T-helper 17 cell (primary cell): ENCODE measurements at regions not wholly inside any gene's neighbourhood (a gene's known extent, or its start where the extent isn't known, plus 50 kb on each side); places are given as distances from the start of the nearest gene placed in this dataset.

Experiments used
- ATAC-seq: fragments of 150-1000 bp; cut with Tn5 transposase; 2 replicates; pipeline ENCODE4 v1.10.0; 2021; ENCODE audit warnings: mild to moderate bottlenecking, moderate library complexity
- DNase-seq, 3 donors: peaks; one replicate each; pipeline versions ENCODE4 v3.0.0 to v3.0.0-alpha.2; 2020 to 2021
- H3K9me3 ChIP-seq: one replicate; pipeline ENCODE4 v1.7.0; 2013; ENCODE audit warnings: low read length, mild to moderate bottlenecking; ENCODE audit not compliant: control insufficient read depth, poor library complexity, severe bottlenecking
- H3K27ac Mint-ChIP-seq: one replicate; pipeline ENCODE4 v1.8.0; 2022; ENCODE audit warnings: mild to moderate bottlenecking, moderate library complexity, mixed read lengths
- H3K27me3 Mint-ChIP-seq: one replicate; pipeline ENCODE4 v1.8.0; 2022; ENCODE audit warnings: mixed read lengths
- H3K36me3 Mint-ChIP-seq: one replicate; pipeline ENCODE4 v1.8.0; 2022; ENCODE audit warnings: low read depth, mixed read lengths
- H3K4me1 Mint-ChIP-seq: one replicate; pipeline ENCODE4 v1.8.0; 2022; ENCODE audit warnings: mild to moderate bottlenecking, mixed read lengths
- H3K4me3 Mint-ChIP-seq: one replicate; pipeline ENCODE4 v1.8.0; 2022; ENCODE audit warnings: mild to moderate bottlenecking, moderate library complexity, mixed read lengths

DNA sequence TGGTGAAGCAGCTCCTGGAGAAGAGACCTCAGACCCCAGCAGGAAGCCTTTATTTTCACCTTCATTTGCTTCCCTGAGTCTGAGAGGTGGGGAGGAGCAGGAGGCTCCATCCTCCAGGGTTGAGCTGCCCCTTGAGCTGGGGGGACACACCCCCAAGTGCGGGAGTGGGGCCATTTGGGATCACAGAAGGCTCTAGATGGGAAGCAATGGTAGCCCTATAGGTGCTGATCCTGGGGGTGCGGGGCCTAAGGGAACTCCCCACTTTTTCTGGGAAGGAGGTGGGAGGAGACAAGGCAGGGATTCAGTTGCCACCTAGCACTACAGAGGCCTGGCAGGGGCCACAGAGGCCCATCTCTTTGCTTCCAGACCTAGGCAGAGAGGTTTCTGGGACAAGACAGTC, 247.9 kb upstream of the CSF3R start:
- Mint-ChIP-seq H3K36me3 (peaks cover 3% of the 10 kb centered on the region), H3K4me3 (no peak overlapping the region), H3K27ac (no peak overlapping the region), H3K4me1 (no peaks in the 10 kb centered on the region), H3K27me3 (peaks cover 76% of the 10 kb centered on the region)
- ATAC-seq (no peak), DNase-seq (no peak)
- no peaks in the 10 kb centered on the region for H3K9me3 ChIP-seq

DNA sequence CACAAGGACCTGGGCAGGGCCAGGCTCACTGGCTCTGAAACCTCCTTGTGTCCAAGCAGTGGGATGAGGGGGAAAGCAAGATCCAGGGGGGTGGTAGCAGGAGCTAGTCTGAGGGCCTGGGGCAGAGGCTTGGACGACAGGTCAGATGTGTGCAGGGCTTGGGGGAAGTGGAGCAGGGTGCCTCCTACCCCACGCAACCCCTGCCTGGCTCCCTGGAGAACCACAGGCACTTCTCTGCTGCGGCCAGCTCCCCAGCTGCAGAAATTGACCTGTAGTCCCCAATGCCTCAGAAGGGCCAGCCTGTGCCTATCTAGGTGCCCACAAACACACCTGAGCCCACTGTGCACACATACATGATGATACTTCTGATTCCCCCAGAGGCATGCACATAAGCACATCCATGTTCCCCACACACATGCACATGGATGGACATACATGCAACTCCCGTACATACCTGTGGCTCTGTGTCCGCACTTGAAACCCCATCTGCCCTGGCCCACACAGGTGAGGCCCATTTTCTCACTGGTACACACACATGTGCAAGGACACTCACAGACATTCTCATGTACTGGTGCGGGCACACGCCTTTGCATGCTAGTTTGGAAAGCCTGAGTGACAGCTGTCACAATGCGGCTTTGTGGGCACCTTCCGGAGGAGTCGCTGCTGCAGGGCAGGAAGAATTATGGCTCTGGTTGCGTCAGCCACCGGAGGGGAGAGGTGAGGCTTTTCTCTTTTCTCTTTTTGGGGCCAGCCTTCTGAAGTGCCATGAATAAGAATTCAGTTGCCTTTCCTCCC, 247.2 kb upstream of the CSF3R start:
- Mint-ChIP-seq H3K4me1 (no peaks in the 10 kb centered on the region), H3K27ac (no peak overlapping the region), H3K4me3 (no peak overlapping the region), H3K36me3 (peaks cover 3% of the 10 kb centered on the region), H3K27me3 (peaks cover 74% of the 10 kb centered on the region)
- DNase-seq (no peak), ATAC-seq (no peak)
- H3K9me3 ChIP-seq: no peaks in the 10 kb centered on the region

DNA sequence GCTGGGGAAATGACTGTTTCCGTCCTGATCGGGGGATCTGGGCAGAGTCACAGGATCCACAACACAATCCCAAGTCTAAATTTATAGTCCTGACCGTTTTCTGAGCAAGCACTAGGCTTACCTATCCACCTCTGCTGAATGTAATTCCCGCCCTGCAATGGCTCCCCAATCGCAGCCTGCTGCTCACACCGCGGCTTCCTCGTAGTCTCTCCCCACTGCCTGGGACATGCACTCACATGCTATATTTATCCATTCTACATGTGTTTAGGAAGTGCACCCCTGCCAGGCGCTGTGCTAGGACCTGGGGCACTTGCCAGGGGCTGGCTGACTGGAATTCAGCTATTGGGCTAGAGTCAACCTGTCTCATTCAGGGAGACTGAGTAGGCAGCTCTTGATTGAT, 246.6 kb upstream of the CSF3R start:
- DNase-seq: no peak
- H3K9me3 ChIP-seq: no peaks in the 10 kb centered on the region
- H3K4me3 Mint-ChIP-seq: no peak overlapping the region
- H3K4me1 Mint-ChIP-seq: no peaks in the 10 kb centered on the region
- no peak overlapping the region for H3K27ac Mint-ChIP-seq
- H3K27me3 Mint-ChIP-seq: peaks cover 73% of the 10 kb centered on the region
- H3K36me3 Mint-ChIP-seq: peaks cover 3% of the 10 kb centered on the region
- no peak for ATAC-seq

DNA sequence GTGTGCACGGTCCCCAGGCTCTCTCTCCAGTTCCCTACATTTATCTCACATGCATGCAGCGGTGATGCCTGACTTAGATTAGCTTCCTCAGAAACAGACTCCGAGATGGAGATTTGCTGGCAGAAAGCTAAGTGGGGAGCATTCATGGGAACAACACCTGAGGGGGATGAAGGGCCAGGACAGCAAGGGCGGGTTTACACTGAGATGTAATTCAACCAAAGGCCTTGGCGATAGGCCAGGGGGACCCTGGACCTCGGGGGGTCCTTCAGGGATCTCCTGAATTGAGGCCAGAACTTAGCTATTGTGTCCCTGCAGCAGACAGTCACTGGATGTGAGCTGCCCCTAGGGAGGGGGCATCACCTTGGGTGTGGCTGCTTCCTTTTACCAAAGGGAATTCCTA, 246.1 kb upstream of the CSF3R start:
- no peaks in the 10 kb centered on the region for H3K9me3 ChIP-seq
- no peaks in the 10 kb centered on the region for H3K4me1 Mint-ChIP-seq
- no peak for ATAC-seq
- H3K36me3 Mint-ChIP-seq: peaks cover 2% of the 10 kb centered on the region
- H3K4me3 Mint-ChIP-seq: no peak overlapping the region
- no peak for DNase-seq
- H3K27ac Mint-ChIP-seq: no peak overlapping the region
- H3K27me3 Mint-ChIP-seq: peaks cover 73% of the 10 kb centered on the region

DNA sequence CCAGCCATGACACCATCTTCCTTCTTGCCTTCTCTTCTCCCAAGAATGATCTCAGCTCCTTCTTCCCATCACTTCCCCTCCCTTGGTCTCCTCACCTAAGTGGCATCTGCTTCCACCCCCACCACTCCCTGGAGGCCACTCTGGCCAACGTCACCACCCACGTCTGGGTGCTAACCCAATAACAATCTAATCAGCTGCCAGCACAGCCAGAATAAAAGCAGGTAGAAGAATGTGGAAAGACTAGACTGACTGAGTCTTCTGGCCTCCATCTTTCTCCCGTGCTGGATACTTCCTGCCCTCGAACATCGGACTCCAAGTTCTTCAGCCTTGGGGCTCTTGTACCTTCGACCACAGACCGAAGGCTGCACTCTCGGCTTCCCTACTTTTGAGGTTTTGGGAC, 245.3 kb upstream of the CSF3R start:
- peaks cover 2% of the 10 kb centered on the region for H3K36me3 Mint-ChIP-seq

DNA sequence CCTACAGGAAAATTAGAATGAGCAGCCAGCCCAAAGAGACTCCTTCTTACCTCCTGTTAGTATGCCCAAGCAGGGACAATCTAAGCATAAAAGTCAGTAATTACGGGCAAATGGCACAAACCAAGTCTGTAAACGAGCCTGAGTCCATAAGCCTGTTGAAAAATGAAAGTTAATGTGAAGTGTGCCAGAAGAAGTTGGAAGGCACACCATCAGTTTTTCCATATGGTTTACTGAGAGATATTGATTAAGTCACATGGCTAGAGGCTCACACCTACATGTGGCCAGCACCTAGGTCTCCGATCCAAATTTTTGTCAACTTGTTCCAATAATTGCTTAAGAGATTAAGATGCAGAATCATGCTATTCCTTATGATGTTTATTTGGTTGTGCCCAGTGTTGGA, 242.4 kb upstream of the CSF3R start:
- Mint-ChIP-seq H3K4me1 (no peaks in the 10 kb centered on the region), H3K4me3 (no peak overlapping the region), H3K27ac (no peak overlapping the region), H3K36me3 (peaks cover 2% of the 10 kb centered on the region), H3K27me3 (peaks cover 78% of the 10 kb centered on the region)
- no peak for DNase-seq
- no peaks in the 10 kb centered on the region for H3K9me3 ChIP-seq
- no peak for ATAC-seq

More for the DNA sequence above, 245.3 kb upstream of the CSF3R start:
- Mint-ChIP-seq H3K4me3 (no peak overlapping the region), H3K4me1 (no peaks in the 10 kb centered on the region), H3K27me3 (peaks cover 76% of the 10 kb centered on the region), H3K27ac (no peak overlapping the region)
- no peaks in the 10 kb centered on the region for H3K9me3 ChIP-seq
- ATAC-seq: no peak
- no peak for DNase-seq

DNA sequence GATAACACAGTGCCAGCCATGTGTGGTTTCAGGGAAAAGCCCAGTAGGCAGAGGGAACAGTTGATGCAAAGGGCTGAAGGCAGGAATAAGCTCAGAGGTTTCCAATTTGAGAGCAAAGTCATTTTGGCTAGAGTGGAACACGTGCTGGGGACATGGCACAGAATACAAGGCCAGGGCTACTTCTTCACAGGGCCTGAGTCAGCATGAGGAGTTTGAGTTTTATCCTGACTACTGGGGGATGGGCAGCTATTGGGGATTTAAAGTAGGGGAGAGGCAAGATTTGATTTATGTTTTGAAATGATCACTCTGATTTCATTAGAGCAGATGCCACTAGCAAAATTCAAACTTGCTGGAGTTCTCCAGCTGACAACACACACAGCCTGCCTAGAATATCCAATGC, 241.1 kb upstream of the CSF3R start:
- H3K9me3 ChIP-seq: no peaks in the 10 kb centered on the region
- peaks cover 78% of the 10 kb centered on the region for H3K27me3 Mint-ChIP-seq
- ATAC-seq: no peak
- no peak for DNase-seq
- no peak overlapping the region for H3K27ac Mint-ChIP-seq
- H3K4me3 Mint-ChIP-seq: no peak overlapping the region
- no peaks in the 10 kb centered on the region for H3K4me1 Mint-ChIP-seq
- H3K36me3 Mint-ChIP-seq: peaks cover 2% of the 10 kb centered on the region

DNA sequence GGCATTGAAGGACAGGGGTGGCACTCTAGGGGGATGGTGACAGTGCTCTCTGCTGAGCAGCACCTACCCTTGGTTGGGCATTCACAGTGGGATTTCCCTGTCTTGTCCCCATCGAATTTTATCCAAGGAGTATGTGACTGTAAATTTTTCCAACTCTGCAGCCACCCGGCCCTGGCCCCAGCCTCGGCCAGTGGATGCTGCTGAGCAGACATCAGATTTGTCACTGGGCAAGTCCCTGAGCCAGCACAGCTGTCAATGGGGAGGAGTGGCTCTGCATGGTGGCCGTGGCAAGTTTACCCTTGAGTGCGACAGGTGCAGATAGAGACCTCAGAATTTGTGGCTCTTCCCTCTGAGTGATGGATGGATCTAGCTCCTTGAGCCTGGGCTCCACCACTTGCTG, 240.2 kb upstream of the CSF3R start:
- no peak overlapping the region for H3K27ac Mint-ChIP-seq
- ATAC-seq (no peak), DNase-seq (no peak)
- no peaks in the 10 kb centered on the region for H3K4me1 Mint-ChIP-seq
- no peaks in the 10 kb centered on the region for H3K9me3 ChIP-seq
- H3K4me3 Mint-ChIP-seq: no peak overlapping the region
- peaks cover 2% of the 10 kb centered on the region for H3K36me3 Mint-ChIP-seq
- peaks cover 78% of the 10 kb centered on the region for H3K27me3 Mint-ChIP-seq

DNA sequence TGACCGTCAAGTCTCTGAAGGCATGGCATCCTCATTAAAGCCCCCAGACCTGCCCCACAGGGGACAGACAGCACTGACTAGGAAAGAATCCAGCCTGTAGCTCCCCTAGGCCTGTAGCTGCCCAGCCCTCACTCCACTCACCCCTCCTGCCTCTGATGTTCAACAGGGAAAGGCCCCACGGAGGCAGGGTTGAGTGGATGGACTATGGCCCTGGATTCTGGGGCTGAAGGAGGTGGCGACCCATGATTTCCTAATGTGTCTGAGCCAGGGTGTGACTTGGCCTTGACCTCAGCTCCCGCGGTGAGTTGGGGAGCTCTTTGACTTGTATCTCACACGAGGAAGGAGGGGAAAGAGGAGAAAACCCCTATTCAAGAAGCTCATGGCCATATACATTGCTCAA, 238.5 kb upstream of the CSF3R start:
- no peak for DNase-seq
- Mint-ChIP-seq H3K27me3 (peaks cover 89% of the 10 kb centered on the region), H3K4me3 (no peak overlapping the region), H3K27ac (no peak overlapping the region), H3K36me3 (peaks cover 2% of the 10 kb centered on the region), H3K4me1 (no peaks in the 10 kb centered on the region)
- no peak for ATAC-seq
- H3K9me3 ChIP-seq: no peaks in the 10 kb centered on the region

DNA sequence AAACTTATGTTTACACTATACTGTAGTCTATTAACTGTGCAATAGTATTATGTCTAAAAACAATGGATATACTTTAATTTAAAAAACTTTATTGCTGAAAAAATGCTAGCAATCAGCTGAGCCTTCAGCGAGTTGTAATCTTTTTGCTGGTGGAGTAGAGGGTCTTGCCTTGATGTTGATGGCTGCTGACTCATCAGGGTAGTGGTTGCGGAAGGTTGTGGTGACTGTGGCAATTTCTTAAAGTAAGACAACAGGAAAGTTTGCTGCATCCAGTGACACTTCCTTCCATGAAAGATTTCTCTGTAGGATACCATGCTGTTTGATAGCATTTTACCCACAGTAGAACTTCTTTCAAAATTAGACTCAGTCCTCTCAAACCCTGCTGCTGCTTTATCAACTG, 234.7 kb upstream of the CSF3R start:
- Mint-ChIP-seq H3K27ac (no peak overlapping the region), H3K4me1 (no peaks in the 10 kb centered on the region), H3K27me3 (peaks cover 89% of the 10 kb centered on the region), H3K4me3 (no peak overlapping the region), H3K36me3 (no peaks in the 10 kb centered on the region)
- no peak for DNase-seq
- ATAC-seq: no peak
- H3K9me3 ChIP-seq: no peaks in the 10 kb centered on the region

DNA sequence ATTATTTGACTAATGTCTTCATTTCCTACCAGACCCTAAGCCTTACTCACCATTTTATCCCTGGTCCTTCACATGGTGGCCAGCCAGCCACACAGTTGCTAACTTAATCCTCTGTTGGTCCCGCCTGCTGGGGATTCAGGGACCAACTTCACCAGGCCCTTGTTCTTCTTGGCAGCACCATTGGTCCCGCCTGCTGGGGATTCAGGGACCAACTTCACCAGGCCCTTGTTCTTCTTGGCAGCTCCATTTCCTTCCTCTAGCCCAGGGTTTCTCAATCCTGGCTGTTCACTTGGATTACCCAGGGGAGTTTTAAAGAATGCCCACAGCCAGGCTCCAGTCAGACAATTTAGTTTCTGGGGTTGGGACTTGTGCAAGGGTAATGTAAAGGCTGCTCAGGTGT, 233.1 kb upstream of the CSF3R start:
- DNase-seq (no peak), ATAC-seq (no peak)
- no peaks in the 10 kb centered on the region for H3K9me3 ChIP-seq
- no peaks in the 10 kb centered on the region for H3K4me1 Mint-ChIP-seq
- H3K4me3 Mint-ChIP-seq: no peak overlapping the region
- H3K27me3 Mint-ChIP-seq: peaks cover 90% of the 10 kb centered on the region
- no peak overlapping the region for H3K27ac Mint-ChIP-seq
- no peaks in the 10 kb centered on the region for H3K36me3 Mint-ChIP-seq

DNA sequence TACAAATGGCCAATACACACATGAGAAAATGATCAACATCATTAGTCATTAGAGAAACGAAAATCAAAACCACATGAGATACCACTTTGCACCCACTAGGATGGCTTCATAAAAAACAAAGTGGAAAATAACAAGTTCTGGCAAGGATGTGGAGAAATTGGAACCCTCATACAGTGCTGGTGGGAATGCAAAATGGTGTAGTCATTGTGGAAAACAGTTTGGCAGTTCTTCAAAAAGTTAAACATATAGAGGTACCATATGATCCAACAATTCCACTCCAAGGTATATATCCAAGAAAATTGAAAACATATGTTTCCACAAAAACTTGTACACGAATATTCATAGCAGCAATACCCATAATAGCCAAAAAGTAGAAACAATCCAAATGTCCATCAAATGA, 231.6 kb upstream of the CSF3R start:
- H3K9me3 ChIP-seq: no peaks in the 10 kb centered on the region
- H3K4me3 Mint-ChIP-seq: no peak overlapping the region
- ATAC-seq: no peak
- peaks cover 90% of the 10 kb centered on the region for H3K27me3 Mint-ChIP-seq
- H3K36me3 Mint-ChIP-seq: no peaks in the 10 kb centered on the region
- DNase-seq: no peak
- no peak overlapping the region for H3K27ac Mint-ChIP-seq
- no peaks in the 10 kb centered on the region for H3K4me1 Mint-ChIP-seq

DNA sequence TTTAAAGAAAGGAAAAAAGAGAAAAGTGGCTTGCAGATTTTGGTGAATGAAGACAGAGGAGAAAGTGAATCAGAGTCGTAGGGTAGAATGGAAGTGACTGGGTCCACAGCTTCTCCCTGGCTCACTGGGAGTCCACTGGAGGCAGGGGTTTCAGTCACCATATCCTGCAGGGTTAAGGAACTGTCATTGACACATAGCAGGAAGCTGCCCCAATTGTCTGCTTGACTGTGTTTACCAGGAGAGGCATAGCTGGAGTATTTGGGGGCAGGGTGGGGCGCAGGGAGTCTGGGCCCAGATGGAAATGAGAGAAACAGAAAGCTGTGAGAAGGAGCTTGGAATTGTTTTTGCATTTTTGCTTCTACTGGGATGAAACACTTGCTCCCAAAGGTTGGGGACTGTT, 228.8 kb upstream of the CSF3R start:
- no peaks in the 10 kb centered on the region for H3K36me3 Mint-ChIP-seq
- H3K4me3 Mint-ChIP-seq: no peak overlapping the region
- no peaks in the 10 kb centered on the region for H3K4me1 Mint-ChIP-seq
- H3K27me3 Mint-ChIP-seq: peaks cover 89% of the 10 kb centered on the region
- no peak overlapping the region for H3K27ac Mint-ChIP-seq
- no peak for DNase-seq
- no peak for ATAC-seq
- no peaks in the 10 kb centered on the region for H3K9me3 ChIP-seq

DNA sequence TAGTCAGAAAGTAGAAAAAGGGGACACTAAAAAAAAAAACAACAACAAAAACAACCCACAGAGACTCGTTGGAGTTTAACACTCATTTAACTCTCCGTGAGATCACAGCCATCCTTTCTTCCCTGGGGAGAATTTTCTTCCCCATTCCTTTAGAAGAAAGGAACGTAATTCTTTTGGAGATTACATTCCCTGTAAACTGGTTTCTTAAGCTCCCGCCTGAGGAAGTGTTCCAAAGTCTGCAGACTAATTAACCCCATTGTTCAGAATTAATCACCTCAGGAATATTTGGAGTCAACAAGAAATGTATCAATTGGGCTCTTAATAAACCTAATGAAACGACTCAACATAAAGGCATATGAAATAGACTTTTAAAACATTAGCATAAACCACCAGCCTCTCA, 228.2 kb upstream of the CSF3R start:
- DNase-seq: no peak
- Mint-ChIP-seq H3K4me3 (no peak overlapping the region), H3K27ac (no peak overlapping the region), H3K4me1 (no peaks in the 10 kb centered on the region), H3K36me3 (no peaks in the 10 kb centered on the region), H3K27me3 (peaks cover 89% of the 10 kb centered on the region)
- H3K9me3 ChIP-seq: no peaks in the 10 kb centered on the region
- ATAC-seq: no peak
